GM21619 (cell line): ENCODE measurements at regions not wholly inside any gene's neighbourhood (a gene's known extent, or its start where the extent isn't known, plus 50 kb on each side); places are given as distances from the start of the nearest gene placed in this dataset.

Experiments used
- ATAC-seq: cut with Tn5 transposase; IDR thresholded peaks from one replicate; pipeline ENCODE4 v1.9.1; 2021; ENCODE audit not compliant: unreplicated experiment

DNA sequence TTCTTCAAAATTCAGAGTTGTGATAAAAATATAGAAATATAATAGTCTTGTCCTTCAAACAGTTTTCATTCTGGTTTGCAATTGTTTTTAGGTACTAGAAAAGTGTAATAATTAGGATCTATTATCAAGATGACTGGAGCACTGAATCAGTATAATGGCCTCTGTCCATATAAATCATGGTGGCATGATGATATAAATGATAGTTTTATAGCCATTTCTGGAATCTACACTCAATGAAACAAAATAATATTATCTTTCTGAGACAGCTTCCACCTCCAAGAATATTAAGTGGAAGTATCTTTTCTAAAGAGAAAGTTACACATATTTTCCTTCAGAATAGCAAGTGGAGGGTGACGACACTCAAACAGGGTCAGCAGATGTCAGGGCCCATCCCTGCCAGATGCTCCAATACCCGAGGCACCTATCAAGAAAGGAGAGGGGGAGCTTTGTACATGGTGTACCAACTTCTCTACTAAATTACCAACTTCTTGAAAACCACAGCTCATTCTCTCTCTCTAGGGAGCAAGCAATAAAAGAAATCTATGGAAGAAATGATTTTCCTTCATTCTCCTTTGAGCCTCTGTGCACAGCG is 882.7 kb upstream of the CHAC2 start:
- ATAC-seq: no peak

DNA sequence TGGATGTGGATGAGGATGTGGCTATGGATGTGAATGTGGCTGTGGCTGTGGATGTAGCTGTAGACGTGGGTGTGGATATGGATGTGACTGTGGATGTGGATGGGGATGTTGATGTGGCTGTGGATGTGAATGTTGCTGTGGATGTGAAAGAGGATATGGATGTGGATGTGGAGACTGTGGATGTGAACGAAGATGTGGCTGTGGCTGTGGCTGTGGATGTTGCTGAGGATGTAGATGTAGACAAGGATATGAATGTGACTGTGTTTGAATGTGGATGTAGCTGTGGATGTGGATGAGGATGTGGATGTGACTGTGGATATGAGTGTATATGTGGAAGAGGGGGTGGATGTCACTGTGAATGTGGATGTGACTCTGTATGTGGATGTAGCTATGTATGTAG is 884.6 kb upstream of the CHAC2 start:
- ATAC-seq: no peak

DNA sequence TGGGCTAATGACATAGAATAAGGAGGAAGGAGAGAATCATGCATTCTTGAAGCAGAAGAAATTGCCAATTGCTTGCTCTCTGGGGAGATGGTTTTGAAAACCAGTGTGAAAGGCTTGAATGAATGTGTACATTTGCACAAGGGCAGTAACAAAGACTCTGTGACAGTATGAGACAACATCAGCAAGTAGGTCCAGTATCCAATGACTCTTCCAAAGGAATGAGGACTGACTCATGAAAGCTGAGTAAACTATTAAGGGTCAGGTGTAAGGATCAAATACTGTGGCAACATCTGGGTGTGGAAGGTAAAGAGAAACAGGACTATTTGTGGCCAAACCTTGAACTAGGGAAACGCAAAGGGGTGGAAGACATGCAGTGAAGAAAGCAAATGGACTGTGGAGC is 886.0 kb upstream of the CHAC2 start:
- ATAC-seq: no peak

DNA sequence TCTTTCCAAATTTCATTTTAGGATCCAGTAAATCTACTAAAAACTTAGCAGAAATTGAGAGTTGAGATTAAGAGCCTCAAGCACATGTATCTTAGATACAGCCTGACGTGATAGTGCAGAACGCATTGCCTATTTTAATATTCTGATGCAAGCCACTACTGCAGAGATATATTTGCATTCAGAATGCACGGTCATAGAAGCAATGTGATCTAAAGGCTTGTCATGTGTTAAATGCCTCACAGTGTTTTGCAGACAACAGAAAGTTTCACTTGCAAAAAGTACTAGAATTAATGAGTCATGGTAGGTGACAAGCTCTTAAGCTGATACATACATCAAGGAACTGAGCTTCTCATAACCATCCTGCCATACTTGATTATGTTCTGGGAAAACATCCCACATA is 886.7 kb upstream of the CHAC2 start:
- ATAC-seq: no peak

DNA sequence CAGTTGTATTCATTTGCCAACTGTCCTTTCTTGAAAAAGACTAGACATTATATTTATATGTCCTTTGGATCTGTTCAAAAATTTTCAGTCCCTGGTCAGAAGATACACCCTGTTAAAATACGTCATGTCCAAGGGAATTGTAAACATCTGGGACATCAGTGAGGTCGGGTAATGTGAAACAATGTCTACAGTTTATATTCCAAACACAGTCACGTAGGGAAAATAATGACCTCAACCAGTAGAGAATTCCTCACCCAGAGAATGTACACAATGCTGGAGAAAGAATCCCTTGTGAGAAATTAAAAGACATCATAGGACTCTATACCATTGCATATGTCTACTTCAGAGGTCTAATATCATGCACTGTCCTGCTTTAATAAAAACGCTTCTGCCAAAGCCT is 888.0 kb upstream of the CHAC2 start:
- no peak for ATAC-seq

DNA sequence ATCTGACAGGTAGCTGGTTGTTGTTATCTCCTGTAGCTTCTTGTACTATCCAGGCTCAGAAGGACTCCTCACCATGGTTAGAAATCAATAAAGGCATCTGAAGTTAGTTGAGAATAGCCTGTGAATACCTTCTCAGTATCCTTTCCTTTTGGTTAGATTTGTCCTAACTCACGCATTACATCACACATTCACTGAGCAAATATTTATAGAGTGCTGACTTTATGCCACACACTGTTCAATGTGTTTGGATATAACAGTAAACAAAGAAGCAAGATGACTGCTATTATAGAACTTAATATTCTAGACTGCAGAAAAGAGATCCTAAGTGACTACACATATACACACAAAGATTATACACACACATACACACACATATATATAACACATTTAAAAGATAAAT is 889.9 kb upstream of the CHAC2 start:
- no peak for ATAC-seq

DNA sequence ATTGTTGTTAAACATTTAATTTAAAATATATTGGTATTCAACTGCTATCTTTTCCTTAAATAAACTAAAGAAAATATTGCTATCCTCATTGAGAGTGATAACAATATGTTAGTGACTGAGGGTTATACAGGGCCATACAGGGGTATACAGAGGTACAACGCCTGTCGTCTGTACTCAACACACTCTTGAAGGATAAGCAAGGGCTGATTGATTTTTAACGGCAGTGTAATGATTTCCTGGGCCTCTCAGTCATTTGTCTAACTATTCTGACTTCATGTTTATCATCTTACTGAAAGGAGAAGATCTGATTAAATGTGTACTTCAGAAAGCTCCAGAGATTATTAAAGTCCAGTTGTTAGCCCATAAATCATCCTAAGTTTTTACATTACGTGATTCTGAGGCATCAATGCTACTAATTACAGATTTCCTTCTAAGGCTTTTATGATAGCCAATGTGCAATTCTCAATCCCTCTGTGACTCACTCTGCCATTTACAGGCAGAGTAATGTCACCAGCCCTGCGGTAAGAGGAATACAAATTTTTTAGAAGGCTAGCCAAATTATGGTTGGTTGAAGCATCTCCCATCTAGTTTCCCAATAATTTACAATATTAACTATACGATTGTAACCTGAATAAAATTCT is 893.0 kb upstream of the CHAC2 start:
- ATAC-seq: no peak

DNA sequence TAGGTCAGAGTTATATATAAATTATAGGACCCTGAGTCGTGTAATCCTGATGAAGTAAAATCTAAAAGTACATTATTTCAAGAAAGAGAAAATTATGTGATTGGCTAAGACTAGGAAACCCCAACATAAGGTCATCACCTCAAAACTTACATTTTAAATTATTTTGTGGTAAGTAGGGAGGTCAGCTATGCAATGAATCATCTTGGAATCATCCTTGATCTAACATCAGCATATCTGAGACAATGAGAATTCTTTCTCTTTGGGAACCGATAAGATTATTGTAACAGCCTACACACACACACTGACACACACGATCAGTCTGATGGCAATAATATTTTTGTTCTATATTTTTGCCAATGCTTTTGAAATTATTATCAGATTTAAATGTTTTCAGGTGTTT is 904.8 kb upstream of the CHAC2 start:
- no peak for ATAC-seq

DNA sequence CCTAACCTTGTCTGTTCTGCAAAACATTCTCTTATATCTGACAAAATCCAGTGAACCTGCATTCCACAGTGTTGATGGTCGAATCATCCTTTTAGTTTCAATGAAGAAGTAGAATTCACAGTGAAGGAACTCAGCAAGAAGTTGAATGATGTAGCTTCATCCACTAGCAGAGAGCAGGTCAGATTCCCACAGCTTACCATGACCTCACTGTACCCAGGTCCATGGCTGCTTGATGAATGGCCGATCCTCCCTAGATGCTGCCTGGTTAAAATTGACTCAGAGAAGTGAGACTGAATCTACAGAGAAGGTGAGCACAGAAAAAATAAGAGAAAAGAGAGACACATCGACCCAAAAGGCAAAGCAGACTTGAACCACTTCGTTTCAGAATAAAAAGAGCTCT is 906.0 kb upstream of the CHAC2 start:
- no peak for ATAC-seq

DNA sequence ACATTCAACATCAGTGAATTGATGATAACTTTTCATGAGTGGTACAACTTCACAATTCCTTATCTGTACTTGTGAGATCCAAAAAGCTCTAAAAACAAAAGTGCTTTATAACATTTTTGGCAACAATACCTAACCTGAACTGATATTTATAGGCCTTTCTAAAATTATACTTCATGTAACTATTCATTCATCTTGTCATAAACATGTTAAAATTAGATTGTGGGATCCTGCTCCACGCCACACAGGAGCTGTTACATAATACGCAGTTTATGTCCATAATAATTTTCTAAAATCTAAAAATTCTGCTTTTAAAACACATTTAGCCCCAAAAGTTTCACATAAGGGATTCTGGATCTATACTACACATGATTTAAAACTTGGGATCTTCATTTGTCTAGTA is 908.5 kb upstream of the CHAC2 start:
- ATAC-seq: no peak

DNA sequence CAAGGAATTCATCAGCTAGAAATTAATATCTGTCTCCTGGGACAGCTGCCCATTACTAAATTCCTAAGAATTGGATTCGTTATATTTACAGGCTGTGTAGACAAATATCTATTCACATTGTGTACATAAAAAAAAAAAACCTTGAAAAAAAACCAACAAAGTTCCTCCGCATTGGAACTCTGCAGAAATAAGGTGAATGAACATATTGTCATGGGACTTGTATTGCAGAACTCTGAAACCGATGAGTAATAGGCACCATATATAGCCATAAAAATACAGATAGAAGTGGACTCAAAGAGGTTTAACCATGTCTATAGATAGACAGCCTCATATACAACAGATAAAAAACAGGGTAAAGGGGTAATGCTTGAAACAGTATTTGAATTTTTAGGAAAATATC is 909.9 kb upstream of the CHAC2 start:
- ATAC-seq: no peak

DNA sequence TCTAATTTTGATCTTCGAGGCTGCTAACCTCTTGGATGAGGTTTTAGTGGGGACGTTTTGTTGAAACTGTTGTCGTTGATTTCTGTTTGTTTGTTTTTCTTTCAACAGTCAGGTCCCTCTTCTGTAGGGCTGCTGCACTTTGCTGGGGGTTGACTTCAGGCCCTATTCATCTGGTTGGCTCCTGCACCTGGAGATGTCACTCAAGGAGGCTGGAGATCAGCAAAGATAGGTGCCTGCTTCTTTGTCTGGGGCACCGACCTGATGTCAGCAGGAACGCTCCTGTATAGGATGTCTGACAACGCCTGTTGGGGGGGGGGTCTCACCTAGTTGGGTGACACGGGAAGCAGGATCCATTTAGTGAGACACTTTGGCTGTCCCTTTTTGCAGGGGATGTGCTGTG is 915.6 kb upstream of the CHAC2 start:
- no peak for ATAC-seq

DNA sequence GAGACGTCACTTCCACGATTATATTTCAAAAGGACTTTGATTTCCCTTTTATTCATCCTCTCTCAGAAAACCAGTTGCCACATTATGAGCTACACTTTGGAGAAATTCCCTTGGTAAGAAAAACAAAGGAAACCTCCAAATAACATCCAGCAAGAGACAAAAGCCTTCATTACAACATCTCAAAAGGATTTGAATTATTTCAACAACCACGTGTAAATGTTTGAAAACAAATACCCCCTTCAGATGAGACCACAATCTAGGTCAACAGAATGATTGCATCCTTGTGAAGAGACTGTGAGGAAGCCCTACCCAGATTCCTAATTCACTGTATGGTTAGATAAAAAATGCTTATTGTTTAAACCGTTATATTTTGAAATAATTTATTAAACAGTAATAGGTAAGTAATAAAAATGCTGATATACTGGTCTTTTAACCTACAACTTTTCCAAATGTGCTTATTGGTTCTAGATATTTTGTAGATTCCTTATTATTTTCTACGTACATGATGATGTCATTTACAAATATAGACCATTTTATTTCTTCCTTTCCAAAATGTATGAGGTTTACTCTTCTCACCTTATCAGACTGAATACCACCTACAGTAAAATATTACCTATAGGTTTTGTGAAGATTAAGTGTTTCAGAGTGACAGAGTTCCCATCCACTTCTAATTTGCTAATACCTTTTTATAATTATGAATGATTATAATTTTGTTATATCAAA is 922.7 kb upstream of the CHAC2 start:
- ATAC-seq: no peak

DNA sequence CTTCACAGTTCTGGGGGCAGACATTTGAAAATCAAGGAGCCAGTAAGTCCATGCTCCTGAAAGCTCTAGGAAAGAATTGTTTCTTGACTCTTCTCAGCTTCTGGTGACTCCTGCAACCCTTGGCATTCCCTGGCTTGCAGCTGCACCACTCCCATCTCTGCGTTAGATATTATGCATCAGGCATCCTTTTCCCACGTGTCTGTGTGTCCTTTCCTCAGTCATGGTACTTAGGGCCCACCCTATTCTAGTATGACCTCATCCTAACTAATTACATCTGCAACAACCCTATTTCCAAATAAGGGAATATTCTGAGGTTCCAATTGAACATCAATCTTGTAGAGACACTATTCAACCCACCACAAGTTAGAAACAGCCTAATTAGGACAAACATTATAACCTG is 931.7 kb upstream of the CHAC2 start:
- no peak for ATAC-seq

DNA sequence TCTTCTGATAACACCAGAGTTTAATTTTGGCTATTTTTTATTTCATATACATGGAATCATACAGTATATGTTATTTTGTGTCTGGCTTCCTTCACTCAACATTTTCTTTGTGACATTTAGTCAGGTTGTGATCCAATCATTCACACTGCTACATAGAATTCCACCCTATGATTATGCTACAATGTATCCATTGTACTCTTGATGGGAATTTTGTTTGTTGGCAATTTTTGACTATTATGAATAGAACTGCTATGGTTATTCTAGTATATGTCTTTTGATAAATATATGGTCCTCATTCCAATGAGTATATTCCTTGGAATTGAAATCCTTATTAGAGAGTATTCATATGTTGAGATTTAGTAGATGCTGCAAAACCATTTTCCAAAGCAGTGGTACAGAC is 936.4 kb upstream of the CHAC2 start:
- ATAC-seq: no peak

DNA sequence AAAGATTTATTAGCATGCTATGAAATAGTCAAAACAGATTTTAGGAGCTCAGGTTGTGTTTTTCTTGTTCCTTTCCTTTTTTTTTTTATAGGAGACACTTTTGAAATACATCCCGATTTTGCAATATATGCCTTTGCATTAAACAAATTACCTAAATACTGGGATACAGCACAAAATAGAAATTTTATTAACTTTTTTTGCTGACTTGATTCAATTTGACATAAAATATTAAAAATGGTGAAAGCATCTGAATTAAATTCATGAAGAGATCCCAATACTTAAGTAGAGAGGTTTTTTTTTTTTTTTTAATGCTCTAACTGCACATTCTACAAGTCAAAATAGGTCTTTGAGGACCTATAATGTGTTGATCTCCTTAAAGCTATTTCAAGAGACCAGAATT is 939.5 kb upstream of the CHAC2 start:
- ATAC-seq: no peak

DNA sequence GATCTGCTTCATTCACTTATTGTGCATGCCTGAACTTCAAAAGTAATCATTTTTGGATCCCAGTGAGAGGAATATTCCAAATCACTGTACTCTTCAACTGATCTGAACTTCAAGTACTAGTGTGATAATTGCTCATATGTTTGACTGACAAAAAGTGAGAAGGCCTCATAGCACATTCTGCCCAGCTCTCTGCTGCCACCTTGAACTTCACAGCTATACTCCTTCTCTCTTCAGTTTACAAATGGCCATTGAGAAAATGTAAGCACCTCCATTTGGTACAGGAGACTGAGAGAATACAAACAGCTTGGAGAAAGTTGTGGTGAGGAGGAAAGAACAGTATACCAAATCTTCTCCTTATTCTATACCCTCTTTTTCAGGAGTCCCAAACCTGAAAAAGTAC is 946.0 kb upstream of the CHAC2 start:
- ATAC-seq: no peak

DNA sequence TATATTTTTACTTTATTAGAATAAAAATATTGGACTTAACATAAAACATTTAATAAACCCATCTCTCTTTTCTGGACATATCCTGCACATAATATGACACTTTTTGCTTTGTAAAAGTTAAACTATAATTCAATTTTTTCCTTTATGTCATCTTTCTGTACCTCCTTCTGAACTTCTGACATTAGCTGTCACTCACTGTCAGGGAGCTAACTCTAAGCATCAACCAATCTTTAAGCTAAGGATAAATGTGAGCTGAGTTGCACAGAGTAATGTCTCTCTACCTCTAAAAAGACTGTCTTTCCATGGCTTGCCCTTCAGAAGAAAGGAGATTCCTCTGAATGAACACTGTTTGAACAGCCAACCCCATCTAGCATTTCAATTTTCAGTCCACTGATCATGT is 948.6 kb upstream of the CHAC2 start:
- no peak for ATAC-seq

DNA sequence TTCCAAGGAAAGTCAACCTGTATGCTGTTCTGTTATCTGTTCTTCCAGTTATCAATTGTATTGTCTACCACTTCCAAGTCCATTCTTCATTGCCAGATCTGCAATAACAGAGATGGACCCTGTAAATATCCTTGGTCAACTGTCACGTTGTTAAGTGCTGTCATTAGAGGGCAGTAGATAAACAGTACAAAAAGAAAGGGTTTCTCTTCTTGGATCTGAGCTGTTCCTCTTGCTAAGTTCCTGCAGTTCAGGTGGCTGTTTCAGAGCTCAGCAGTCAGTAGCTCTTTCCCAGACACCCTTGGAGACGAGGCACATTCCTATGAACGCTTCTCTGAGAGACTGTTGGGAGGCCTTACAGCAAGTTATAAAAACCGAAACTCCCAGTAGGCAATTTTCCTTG is 957.1 kb upstream of the CHAC2 start:
- ATAC-seq: no peak

DNA sequence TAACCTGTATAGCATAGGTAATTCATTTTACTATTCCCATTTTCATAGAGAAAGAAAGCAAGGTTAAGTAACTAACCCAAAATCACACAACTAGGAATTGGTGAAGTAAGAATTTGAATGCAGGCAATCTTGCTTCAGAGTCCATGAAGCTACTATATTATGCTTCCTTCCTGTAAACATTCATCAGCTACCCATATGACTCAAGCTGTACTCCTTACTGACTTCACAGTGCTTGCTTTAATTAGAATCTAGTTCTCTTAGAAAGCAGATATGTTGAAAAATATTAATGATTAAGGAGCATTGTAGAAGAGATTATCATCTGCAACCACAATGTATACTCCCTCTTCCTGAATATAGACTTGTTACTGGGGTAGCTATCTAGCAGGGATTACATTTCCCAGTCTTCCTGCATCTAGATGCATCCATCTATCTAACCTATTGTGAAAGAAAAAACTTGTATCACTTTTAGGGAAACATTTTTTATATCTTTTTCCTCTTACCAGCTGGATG is 961.6 kb upstream of the CHAC2 start:
- ATAC-seq: no peak

DNA sequence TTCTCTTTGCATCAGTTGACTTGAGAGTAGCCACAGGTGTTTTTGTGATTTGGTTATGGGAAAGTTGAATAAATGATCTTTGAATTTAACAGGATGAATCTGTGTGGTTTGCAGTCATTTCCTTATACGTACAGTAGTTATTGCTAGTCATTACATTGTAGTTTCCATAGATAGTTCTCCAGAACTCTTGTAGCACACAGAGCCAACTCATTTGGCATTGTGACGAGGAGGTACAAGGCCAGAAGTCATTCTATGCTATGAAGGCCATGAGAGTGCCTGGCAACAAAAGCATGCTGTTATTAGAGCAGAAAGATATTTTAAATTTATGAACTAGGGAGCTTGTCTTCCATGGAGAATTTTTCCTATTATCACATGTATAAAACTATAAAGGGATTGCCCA is 973.0 kb upstream of the CHAC2 start:
- ATAC-seq: no peak

DNA sequence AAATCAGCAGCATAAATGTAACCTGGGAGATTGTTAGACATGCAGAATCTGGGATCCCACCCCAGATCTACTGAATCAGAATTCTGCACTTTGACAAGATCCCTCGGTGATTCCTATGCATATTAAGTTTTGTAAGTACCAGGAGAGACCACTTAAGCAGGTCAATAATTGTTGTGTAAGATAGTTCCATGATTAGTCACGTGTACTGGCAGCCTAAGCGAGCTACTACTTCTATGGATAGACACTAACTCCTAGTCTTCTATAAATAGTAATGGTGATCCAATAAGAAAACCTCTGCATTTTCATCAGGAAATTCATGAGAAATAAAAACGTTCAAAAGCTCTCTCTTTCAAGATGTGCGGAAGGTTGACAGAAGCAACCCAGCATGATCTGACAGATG is 988.2 kb upstream of the CHAC2 start:
- no peak for ATAC-seq

DNA sequence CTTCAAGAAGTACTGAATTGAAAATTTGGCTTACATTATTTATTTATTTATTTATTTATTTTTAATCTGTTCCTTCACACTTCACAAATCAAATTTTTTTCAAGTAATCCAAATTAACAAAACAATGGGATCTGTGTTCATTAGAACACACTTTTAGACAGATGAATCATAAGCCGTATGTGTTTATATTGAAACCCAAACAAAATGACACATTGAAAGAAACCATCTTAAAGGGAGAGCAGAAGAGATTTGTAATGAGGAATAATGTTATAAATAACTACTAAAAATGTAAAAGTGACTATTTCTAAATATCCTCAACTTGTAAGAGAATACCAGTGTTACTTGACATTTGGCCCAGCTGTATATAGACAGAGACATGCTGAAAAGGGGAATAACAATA is 991.0 kb upstream of the CHAC2 start:
- ATAC-seq: no peak
